ENCODE measurements at regions not wholly inside any gene's neighbourhood (a gene's known extent, or its start where the extent isn't known, plus 50 kb on each side); places are given as distances from the start of the nearest gene placed in this dataset.

DNA sequence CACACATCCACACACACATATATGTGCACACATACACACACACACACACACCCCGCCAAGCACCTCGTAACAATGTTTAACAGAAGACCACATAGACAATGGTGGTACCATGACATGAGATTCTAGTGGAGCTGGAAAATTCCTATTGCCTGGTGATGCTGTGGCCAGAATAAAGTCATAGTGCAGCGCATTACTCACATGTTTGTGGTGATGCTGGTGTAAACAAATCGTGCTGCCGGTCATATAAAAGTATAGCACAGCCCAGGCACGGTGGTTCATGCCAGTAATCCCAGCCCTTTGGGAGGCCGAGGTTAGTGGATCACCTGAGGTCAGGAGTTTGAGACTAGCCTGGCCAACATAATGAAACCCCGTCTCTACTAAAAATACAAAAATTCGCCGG, 275.2 kb downstream of the TRIML1 start:
- TF ChIP-seq, protein P1, sequence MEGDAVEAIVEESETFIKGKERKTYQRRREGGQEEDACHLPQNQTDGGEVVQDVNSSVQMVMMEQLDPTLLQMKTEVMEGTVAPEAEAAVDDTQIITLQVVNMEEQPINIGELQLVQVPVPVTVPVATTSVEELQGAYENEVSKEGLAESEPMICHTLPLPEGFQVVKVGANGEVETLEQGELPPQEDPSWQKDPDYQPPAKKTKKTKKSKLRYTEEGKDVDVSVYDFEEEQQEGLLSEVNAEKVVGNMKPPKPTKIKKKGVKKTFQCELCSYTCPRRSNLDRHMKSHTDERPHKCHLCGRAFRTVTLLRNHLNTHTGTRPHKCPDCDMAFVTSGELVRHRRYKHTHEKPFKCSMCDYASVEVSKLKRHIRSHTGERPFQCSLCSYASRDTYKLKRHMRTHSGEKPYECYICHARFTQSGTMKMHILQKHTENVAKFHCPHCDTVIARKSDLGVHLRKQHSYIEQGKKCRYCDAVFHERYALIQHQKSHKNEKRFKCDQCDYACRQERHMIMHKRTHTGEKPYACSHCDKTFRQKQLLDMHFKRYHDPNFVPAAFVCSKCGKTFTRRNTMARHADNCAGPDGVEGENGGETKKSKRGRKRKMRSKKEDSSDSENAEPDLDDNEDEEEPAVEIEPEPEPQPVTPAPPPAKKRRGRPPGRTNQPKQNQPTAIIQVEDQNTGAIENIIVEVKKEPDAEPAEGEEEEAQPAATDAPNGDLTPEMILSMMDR (IDR thresholded peaks at IDR 0.05 in 8 of 11, conservative IDR thresholded peaks at IDR 0.05 in 3 of 11), result no peak
- TF ChIP-seq POLR2AphosphoS5 (IDR thresholded peaks at IDR 0.05) (no peak), POLR2A (IDR thresholded peaks at IDR 0.05) (no peak)
- Histone ChIP-seq H3K36me3 (no peaks in the 10 kb centered on the region), H3K27me3 (replicated peaks in 1 of 7) (no peaks in the 10 kb centered on the region), H3K4me3 (no peak overlapping the region), H3K4me1 (no peaks in the 10 kb centered on the region), H3K9me3 (peaks cover 0 to 40% (median 10%) of the 10 kb centered on the region in 8 donors), H3K27ac (no peak overlapping the region)
- 86 to 94% (median 89%) methylated on average over 10 of the region's 10 CpGs for WGBS, 5 donors
- no peak for DNase-seq
- intact Hi-C loops (cut with DNase I; ENCODE audit: low total_unique reads), result no loop called here

DNA sequence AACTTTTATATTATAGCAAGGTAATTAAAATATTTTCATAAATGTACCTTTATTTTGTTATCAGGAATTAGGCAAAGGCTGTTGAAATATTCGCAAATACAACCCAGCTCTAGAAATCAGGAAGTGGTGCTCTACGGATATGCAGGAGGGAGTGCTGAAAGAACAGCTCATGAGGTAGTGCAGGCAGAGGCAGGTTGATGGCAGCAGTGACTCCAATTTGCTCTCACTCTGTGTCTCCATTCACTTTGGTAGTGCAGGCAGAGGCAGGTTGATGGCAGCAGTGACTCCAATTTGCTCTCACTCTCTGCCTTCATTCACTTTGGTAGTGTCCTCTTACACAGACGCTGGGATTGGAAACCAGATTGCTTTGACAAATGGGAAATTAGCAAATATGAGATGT, 277.9 kb downstream of the TRIML1 start:
- Histone ChIP-seq H3K36me3 (no peaks in the 10 kb centered on the region), H3K9me3 (peaks cover 0 to 32% (median 3%) of the 10 kb centered on the region in 8 donors), H3K4me1 (no peaks in the 10 kb centered on the region), H3K27me3 (replicated peaks in 1 of 7) (no peaks in the 10 kb centered on the region), H3K4me3 (no peak overlapping the region), H3K27ac (no peak overlapping the region)
- WGBS, 5 donors, result 33 to 59% (median 53%) methylated on average over 3 of the region's 3 CpGs
- intact Hi-C loops (cut with DNase I; ENCODE audit: low total_unique reads), result no loop called here
- TF ChIP-seq, protein P1 (IDR thresholded peaks at IDR 0.05 in 8 of 11, conservative IDR thresholded peaks at IDR 0.05 in 3 of 11), result no peak
- TF ChIP-seq POLR2A (IDR thresholded peaks at IDR 0.05), result no peak
- no peak for TF ChIP-seq POLR2AphosphoS5 (IDR thresholded peaks at IDR 0.05)
- DNase-seq, result no peak

DNA sequence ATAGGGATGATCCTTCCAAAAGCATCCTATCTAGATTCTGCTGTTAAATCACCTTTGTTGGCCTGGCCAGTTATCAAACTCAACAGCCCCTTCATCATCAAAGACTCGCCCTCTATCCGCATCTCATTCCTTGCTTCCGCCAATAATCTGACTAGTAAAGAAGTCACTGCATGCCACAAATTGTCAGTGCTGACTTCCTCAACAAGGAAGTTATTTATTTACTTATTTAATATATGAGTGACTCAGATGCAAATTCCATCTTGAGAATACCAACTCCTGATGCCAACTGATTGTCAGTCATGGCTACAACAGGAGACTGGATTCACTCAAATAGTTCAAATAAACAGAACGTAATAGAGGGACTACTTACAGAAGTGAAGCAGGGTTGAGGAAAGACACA, 283.8 kb downstream of the TRIML1 start:
- TF ChIP-seq, protein P1 (IDR thresholded peaks at IDR 0.05 in 8 of 11, conservative IDR thresholded peaks at IDR 0.05 in 3 of 11), result no peak
- TF ChIP-seq POLR2A (IDR thresholded peaks at IDR 0.05), result no peak
- no peak for TF ChIP-seq POLR2AphosphoS5 (IDR thresholded peaks at IDR 0.05)
- no peak for DNase-seq
- H3K27me3 ChIP-seq (replicated peaks in 1 of 7), result no peaks in the 10 kb centered on the region
- no peak overlapping the region for H3K4me3 ChIP-seq
- no peaks in the 10 kb centered on the region for H3K4me1 ChIP-seq
- H3K9me3 ChIP-seq, result peaks cover 0 to 3% (median 0%) of the 10 kb centered on the region in 8 donors
- intact Hi-C loops (cut with DNase I; ENCODE audit: low total_unique reads), result no loop called here
- no peaks in the 10 kb centered on the region for H3K36me3 ChIP-seq
- no peak overlapping the region for H3K27ac ChIP-seq
- 75 to 89% (median 80%) methylated on average over 4 of the region's 4 CpGs for whole genome bisulfite sequencing, 5 donors

DNA sequence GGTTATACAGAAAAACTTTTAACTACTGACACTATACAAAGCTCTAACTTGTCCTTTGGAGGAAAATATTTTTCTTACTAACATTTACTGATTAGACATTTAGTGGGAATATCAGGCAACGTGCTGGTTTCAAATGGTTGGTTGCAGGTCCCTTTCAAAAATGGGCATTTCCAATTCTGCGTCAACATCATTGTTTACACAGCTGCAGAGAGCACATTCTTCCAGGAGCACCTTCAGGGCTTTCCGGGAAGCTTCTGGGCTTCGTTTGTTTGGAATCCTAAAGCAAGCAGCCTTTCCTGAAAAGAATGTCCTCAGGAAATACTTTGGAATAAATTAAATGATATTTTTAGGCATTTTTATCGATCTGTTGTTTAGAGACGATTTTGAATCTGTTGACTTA, 289.7 kb downstream of the TRIML1 start:
- DNase-seq, result no peak
- Histone ChIP-seq H3K27me3 (replicated peaks in 1 of 7) (no peaks in the 10 kb centered on the region), H3K4me3 (no peak overlapping the region), H3K4me1 (no peaks in the 10 kb centered on the region), H3K9me3 (peaks cover 0 to 18% (median 0%) of the 10 kb centered on the region in 8 donors), H3K27ac (no peak overlapping the region), H3K36me3 (no peaks in the 10 kb centered on the region)
- no peak for TF ChIP-seq POLR2A (IDR thresholded peaks at IDR 0.05)
- TF ChIP-seq POLR2AphosphoS5 (IDR thresholded peaks at IDR 0.05), result no peak
- TF ChIP-seq, protein P1 (IDR thresholded peaks at IDR 0.05 in 8 of 11, conservative IDR thresholded peaks at IDR 0.05 in 3 of 11), result no peak
- 12 to 13% (median 12%) methylated on average over 6 of the region's 6 CpGs for WGBS, 5 donors
- intact Hi-C loops (cut with DNase I; ENCODE audit: low total_unique reads), result no loop called here

All from spleen (tissue), 11 donors.